Activated naive CD4-positive, alpha-beta T cell treated with anti-CD3 and anti-CD28 coated beads, Interleukin-2, amount 50 U/mL, for 24 hours (primary cell): ENCODE measurements at regions not wholly inside any gene's neighbourhood (a gene's known extent, or its start where the extent isn't known, plus 50 kb on each side); places are given as distances from the start of the nearest gene placed in this dataset.
"Not testable (repeated sequence)": the region's sequence is repeated elsewhere in the genome, so short reads cannot be mapped to it uniquely, and the experiment has no call there.

Experiments
- H3K27ac Mint-ChIP-seq: one replicate; pipeline ENCODE4 v1.8.0; 2021; ENCODE audit warnings: mild to moderate bottlenecking, mixed read lengths
- H3K27me3 Mint-ChIP-seq: one replicate; pipeline ENCODE4 v1.8.0; 2021; ENCODE audit warnings: mixed read lengths
- H3K36me3 Mint-ChIP-seq: one replicate; pipeline ENCODE4 v1.8.0; 2021; ENCODE audit warnings: mixed read lengths
- H3K4me1 Mint-ChIP-seq: one replicate; pipeline ENCODE4 v1.8.0; 2021; ENCODE audit warnings: mixed read lengths
- H3K4me3 Mint-ChIP-seq: one replicate; pipeline ENCODE4 v1.8.0; 2021; ENCODE audit warnings: mild to moderate bottlenecking, mixed read lengths
- H3K9me3 Mint-ChIP-seq: one replicate; pipeline ENCODE4 v1.8.0; 2021; ENCODE audit warnings: mixed read lengths

GRCh38 chr3:125916376-125916978, 52.5 kb upstream of the ROPN1B start:
- Mint-ChIP-seq H3K27ac (peak overlapping the region; percentile 79), H3K4me1 (peaks cover 31% of the 10 kb centered on the region), H3K27me3 (no peaks in the 10 kb centered on the region), H3K4me3 (peak overlapping the region; percentile 88), H3K9me3 (no peaks in the 10 kb centered on the region), H3K36me3 (no peaks in the 10 kb centered on the region)

GRCh38 chr3:125917020-125917549, 51.9 kb upstream of the ROPN1B start:
- not testable (repeated sequence) for H3K27me3 Mint-ChIP-seq, H3K36me3 Mint-ChIP-seq, H3K9me3 Mint-ChIP-seq
- H3K4me3 Mint-ChIP-seq = peak overlapping the region; percentile 88
- H3K4me1 Mint-ChIP-seq = peaks cover 31% of the 10 kb centered on the region
- peak overlapping the region; percentile 72 for H3K27ac Mint-ChIP-seq

DNA sequence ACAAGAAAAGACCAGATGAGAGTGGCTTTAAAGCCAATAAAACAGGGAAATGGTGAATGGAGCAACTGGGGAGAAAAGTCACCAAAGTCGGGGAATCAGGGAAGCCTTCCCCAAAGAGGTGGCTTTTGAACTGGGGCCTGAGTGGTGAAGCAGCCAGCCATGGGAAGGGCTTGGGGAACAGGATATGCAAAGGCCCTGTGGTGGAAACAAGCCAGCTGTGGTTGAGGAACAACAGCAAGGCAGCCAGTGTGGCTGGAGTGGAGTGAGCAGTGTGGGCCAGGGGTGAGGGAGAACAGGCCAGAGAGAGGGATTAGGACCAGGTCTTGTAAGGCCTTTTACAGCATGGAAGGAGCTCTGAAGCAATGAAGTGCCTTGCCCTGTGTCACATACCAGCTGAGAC, 51.0 kb upstream of the ROPN1B start:
- not testable (repeated sequence) for H3K36me3 Mint-ChIP-seq, H3K27ac Mint-ChIP-seq, H3K4me3 Mint-ChIP-seq, H3K9me3 Mint-ChIP-seq, H3K27me3 Mint-ChIP-seq
- H3K4me1 Mint-ChIP-seq = peaks cover 31% of the 10 kb centered on the region

DNA sequence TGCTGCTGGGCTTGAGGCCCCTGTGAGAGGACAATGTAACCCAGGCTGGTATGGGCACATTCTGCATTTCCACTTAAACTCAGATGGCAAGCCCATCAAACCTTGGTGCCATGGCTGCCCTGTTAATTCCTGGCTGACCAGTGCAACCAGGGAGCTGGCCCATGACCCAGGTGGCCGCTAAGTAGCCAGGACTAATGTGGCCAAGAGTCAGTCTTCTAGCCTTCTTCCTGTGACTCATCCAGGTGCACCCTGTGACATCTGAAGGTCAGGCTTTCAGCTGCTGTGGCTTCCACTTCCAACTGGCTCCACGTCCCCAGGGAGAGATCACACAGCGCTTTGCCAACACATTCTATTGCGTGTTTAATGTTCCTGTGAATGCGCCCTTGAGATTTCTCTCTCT, 50.5 kb upstream of the ROPN1B start:
- H3K36me3 Mint-ChIP-seq, H3K27me3 Mint-ChIP-seq, H3K9me3 Mint-ChIP-seq, H3K4me3 Mint-ChIP-seq: not testable (repeated sequence)
- H3K4me1 Mint-ChIP-seq = peaks cover 31% of the 10 kb centered on the region
- H3K27ac Mint-ChIP-seq = peak overlapping the region; percentile 53

- H3K4me3 Mint-ChIP-seq, H3K36me3 Mint-ChIP-seq, H3K9me3 Mint-ChIP-seq, H3K27me3 Mint-ChIP-seq: not testable (repeated sequence)
- H3K4me1 Mint-ChIP-seq = peaks cover 31% of the 10 kb centered on the region
- peak overlapping the region; percentile 76 for H3K27ac Mint-ChIP-seq
These were observed 50.1 kb upstream of the ROPN1B start for GRCh38 chr3:125918866-125919265.
